ENCODE measurements at regions not wholly inside any gene's neighbourhood (a gene's known extent, or its start where the extent isn't known, plus 50 kb on each side); places are given as distances from the start of the nearest gene placed in this dataset.
"Not testable (repeated sequence)": the region's sequence is repeated elsewhere in the genome, so short reads cannot be mapped to it uniquely, and the experiment has no call there.

DNA sequence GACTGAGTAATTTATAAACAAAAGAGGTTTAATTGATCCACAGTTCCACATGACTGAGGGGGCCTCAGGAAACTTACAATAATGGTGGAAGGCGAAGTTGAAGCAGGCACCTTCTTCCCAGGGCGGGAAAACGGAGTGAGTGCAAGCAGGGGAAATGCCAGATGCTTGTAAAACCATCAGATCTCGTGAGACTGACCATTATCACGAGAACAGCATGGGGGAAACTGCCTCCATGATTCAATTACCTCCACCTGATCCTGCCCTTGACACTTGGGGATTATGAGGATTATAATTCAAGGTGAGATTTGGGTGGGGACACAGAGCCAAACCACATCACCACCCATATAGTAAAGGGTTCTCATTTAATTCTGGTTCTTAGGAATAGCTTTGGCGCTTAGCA, 219.5 kb upstream of the ATP5MC3 start:
- DNase-seq = no peak

DNA sequence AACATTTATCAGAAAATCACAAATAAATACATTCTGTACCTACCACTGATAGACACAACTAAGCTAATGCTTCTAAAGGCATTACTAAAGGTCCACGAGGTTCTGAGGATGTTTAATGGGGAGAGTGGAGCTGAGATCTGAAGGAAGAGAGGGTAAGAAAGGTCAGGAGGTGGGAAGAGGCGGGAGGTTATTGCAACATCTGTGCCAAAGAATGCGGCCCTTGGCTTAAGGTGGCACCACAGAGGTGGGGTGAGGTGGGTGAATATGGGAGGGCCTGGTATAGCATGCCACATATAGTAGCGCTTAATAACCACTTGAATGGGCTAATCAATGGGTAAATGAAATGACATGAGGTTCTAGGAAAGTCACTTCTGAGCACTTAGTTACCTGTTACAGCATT, 217.8 kb upstream of the ATP5MC3 start:
- DNase-seq = no peak

DNA sequence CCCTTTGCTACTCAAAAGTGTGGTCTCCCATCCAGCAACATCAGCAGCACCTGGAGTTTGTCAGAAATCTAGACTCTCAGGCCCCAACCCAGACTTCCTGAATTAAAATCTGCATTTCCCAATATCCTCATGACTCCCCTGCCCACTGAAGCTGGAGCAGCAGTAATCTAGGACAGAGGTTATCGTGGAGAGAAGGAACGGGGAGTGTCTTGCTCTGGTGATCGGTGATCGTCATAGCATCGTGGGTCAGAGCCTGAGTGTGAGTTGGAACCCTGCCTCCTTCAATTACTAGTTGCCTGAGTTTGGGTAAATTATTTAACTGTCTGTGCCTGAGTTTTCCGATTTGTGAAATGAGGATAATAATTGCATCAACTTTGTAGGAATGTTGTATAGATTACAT, 217.3 kb upstream of the ATP5MC3 start:
- no peak for DNase-seq

DNA sequence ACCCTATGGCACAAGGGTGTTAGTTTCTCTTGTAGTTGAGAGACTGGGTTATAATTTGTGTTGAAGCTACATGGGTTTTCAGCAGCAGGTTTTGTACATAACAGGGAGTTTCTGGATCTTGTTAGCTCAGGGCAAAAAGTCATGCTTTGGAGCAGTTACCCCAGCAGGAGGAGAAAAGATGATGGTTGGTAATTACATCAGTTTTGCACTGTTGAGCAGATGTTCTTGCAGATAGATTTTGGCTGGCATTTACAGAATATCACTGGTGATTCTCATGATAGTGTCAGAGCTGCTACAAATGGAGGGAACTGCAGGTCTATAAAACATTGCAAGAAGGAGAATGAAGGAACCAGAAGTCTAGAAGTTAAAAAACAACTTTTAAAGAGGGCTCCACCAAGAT, 215.2 kb upstream of the ATP5MC3 start:
- no peak for DNase-seq

DNA sequence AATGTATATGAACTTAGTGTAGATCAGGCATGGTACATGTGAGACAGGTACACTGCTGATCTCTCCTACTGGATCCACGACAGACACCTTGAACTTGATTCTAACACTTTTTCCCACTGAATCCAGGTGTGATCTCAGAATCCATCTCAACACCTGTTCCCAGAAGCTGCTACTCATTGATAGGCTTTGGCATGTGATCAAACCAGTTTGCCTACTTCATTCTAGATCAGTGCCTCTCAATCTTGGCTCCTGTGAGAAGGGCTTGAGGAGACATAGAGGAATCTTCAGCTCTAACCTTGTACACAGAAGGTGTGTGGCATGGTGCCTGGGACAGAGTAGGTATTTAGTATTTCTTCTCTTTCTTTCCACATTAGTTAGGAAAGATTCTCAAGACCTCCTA, 212.3 kb upstream of the ATP5MC3 start:
- DNase-seq = no peak

DNA sequence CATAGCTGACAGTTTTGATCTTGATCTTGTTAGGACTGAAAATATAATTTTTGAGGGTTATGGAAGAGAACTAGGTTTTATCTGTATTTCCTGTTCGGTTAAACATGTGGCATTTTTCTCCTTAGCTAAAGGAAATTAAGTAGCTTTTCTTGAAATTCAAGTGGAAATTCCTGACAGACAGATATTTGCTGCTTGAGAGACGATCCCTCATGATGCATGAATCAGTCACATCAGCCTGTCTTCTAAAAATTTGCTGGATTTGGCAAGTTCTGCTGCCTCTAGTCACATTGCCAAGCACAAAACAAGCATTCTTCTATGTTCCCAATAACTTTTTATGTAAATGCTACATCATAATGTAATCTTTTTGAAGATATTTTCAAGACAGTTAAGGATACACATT, 201.8 kb upstream of the ATP5MC3 start:
- DNase-seq = no peak

DNA sequence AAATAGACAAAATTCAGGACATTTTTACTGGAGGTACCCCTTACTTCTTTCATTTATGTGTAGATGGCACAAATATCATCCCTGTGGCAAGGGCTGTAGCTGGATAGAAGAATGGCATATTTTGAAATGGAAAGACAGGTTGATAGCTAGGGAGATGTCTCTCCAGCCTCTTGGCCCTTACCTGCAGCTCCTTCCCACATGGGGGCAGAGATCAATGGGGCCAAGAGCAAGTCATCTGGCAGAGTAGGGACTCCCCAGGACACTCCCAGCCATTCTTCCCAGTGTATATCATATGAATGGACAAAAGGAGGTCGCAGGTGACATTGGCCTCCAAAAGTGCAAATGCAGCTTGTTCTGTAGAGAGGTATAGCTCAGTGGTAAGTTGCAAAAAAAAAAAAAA, 192.2 kb upstream of the ATP5MC3 start:
- DNase-seq = no peak

DNA sequence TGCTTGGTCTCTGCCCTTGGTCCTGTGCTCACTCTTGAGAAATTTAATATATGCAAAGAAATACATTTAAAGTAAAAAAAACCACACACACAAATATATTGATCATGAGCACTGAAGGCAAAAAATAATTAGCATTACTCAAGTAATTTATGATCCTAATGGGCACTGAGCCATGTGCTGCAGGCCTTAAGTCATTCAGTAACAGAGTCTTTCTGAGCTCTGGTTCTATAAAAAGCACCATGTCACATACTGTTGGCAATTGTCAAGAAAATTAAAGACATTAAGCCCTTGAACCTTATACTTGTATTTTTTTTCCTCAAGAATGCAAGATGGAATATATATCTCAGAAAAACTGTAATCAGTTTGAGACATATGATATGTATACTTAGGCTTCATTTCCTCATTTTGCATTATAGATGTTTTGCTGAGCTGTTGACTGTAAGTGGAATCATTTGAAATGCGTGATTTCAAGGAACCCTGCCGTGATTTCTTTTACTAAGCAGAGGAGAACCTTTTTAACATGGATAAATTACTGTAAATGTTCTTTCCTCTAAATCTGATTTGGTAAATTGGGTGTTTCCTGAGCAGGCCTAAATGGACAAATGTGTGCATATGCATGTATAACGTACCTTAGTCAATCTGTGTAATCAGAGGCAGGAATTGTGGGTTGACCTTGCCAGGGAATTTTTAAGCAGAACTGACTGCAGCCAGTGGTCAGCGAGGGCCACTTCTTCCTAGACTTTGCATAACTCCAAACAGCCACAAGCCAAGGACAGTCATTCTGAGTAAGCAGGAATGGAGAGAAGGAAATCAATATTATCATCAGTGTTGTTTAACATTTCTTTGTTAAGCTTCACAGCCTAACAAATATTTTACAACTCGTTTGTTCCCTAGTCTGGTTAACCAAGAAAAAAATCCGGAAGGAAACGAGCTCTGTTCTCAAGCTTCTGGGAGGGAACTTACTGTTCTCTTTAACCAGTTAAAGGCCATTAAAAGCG, 191.5 kb upstream of the ATP5MC3 start:
- DNase-seq = no peak

DNA sequence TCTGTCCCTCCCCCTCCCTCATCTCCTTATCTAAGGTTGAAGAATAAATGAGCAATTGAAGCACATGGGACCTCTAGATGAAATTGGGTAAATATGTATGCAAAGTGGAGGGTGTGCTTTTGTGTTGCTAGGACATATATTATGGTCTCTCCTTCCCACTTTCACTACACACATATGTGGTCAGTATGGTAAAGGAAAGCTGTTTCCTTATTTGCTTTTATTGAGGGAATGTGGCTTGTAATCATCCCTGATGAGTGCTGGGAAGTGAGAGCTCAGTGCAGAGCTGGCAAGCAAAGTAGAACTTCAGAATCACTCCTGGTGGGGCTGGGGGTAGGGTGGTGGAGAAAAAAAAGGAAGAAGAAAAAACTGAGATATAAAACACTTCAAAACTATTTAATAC, 189.9 kb upstream of the ATP5MC3 start:
- DNase-seq = no peak

DNA sequence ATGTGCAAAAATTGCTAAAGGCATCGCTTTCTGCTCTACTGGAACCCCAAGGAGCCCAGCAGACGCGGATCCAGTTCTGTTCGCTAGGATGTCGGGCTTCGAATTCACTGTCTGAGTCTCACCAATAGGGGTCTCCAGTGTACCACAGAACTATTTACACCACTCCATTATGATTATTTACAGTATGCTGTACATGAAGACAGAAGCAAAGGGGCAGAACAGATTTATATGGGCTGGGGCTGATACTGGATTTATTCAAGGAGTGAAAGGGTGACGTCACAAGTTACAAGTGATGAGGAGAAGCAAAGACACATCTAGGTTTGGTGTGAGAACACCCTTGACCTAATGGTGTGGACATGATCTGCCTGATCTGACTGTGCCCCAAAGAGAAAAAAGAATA, 185.3 kb upstream of the ATP5MC3 start:
- DNase-seq = peak; percentile 3 to 13

DNA sequence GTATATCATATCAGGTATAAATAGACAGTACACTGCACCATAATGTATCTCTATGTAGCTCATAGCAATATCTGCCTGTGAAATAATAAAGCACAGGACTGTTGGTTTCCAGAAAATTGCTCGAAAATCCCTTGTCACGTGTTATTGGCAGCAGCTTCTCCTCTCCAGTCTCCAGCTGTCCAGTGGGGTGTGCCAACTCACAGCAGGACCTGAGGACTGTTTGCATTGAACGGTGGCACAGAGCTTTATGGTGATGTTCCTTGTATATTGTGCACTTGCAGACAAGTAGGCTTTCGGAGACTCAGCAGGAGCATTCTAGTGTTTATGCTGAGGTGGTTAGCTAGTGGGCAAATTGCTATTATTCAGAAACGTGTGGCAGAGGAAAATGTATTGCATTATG, 182.2 kb upstream of the ATP5MC3 start:
- DNase-seq = no peak

DNA sequence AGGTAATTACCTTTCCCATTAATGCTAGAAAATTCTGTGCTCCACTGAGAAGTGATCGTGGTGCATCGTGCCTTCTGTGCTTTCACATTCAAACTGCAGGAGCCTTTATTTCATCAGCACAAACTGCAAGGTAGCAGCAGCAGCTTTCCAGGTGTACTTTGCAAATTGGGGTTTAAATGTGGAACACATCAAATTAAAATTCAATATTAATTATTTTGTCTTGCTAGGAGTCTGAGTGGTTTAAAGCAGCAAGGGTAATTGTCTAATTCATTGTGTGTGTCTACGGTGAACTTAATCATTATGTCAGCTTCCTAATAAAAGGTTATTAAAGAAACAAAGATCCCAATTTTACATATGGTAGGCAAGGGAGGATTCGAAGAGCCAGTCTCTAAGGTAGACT, 180.8 kb upstream of the ATP5MC3 start:
- no peak for DNase-seq

DNA sequence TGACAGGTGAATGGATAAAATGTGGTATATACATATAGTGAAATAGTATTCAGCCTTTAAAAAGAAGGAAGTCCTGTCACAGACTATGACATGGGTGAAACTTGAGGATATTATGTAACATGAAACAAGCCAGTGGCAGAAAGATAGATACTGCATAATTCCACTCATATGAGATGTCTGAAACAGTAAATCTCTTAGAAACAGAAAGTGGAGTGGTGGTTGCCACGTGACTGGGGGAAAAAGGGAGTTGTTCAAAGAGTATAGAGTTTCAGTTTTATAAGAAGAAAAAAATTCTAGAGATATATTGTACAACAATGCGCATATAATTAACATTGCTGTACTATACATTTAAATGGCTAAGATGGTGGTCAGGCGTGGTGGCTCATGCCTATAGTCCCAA, 178.2 kb upstream of the ATP5MC3 start:
- no peak for DNase-seq

DNA sequence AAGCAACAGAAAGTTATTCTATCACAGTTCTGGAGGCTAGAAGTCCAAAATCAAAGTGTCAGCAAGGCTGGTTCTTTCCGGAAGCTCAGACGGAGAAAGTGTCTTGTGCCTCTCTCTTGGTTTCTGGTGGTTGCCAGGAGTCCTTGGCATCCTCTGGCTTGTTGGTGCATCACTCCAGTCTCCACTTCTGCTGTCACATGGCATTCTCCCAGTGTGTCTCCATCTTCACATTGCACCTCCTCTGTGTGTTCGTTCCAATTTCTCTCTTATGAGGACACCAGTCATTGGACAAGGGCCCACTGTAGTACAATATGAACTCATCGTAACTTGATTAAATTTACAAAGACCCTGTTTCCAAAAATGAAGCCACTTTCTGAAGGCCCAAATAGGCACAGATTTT, 175.4 kb upstream of the ATP5MC3 start:
- DNase-seq = no peak

DNA sequence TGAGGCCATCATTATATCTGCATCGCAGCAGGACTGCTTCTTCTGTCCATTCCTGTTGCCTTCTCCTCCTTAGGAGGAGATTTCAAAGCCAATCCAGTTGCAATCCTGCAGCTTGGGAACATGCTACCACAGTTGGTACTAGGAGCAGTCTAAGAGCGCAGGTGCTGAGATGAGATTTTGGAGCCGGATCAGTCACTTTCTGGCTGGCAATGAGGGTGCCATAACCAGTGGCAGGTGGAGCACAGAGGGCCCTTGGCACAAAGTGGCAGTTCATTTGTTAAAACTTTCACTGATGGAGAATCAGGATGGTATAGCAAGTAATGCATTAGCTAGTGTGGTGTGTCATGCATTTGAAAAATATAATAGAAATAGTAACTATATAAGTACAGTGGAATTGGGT, 173.7 kb upstream of the ATP5MC3 start:
- no peak for DNase-seq

DNA sequence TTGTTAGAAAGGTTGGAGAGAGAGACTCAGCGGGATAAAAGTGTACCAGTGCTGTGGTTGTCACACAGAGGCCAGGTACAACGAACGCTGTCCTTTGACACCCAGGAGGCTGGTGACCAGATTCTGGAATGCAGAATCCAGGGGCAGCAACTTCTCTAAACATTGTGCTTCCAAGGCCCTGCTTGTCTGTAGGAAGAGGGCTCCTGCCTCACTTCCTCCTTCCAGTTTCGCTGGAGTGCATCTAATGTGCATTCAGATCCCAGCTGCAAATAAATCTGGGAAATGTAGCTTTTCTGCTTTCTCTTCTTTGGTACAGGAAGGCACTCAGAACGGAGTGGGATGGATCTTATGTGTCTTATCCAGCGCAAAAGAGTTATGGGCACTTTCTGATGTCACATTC, 171.8 kb upstream of the ATP5MC3 start:
- no peak for DNase-seq

DNA sequence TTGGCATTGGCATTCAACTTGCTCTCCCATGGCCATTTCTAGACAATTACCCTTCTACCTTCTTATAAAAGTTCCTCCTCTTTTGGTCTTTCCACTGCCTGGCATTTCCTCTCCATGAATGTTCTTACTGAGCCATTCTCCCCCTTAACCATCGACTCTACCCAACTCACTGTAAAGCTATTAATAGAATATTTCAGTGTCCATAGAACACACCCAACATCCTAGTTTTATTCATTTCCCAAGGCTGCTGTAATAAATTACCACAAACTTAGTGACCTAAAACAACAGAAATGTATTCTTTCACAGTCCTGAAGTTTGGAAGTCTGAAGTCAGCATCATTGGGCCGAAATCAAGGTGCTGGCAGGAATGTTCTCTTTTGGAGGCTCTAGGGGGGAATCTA, 170.0 kb upstream of the ATP5MC3 start:
- DNase-seq = no peak

DNA sequence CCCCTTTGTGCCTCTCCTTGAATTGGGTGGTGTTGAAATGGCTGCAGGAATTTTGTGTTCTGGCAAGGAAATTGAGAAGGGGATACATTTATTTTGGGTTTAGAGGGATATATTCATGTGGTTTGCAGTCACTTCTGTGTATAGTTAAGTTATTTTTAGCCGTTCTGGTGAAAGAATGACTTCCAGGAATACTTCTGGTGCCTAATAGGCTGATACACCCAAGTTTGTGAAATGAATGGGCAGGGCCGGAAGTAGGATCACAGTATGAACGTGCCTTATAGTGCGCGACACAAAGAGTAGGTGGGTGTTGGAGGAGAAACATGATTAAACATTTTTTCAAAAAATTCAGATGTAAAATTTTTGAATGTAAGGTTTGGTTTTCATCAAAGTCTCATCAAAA, 168.6 kb upstream of the ATP5MC3 start:
- no peak for DNase-seq

DNA sequence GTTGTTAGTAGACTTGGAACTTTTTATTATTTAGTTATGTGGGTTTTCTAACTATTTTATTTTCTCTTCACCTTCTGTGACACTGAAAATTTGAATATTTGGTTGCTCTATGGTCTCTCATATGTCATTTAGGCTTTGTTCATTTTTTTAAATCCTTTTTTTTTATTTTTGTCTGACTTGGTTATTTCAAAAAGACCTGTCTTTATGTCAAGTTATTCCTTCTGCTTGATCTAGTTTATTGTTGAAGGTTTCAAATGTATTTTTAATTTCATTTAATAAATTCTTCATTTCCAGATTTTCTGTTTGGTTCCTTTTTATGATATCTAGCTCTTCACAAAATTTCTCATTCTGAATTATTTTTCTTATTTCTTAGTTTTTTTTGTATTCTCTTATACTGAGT, 160.6 kb upstream of the ATP5MC3 start:
- no peak for DNase-seq

DNA sequence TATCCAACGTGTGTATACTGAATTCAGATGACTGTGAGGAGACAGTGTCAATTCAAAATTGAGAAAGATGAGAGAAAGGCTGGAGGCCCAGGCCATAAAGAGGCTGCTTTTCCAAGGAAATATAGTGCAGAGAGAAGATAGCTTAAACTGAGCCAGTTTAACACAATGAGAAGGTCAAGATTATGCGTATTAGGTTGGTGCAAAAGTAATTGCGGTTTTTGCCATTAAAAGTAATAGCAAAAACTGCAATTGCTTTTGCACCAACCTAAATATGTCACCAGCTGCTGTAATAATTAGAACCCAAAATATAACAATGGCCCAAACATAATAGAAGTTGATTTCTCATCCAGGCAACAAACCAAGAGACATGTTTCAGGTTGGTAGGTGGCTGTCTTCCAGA, 148.7 kb upstream of the ATP5MC3 start:
- no peak for DNase-seq

DNA sequence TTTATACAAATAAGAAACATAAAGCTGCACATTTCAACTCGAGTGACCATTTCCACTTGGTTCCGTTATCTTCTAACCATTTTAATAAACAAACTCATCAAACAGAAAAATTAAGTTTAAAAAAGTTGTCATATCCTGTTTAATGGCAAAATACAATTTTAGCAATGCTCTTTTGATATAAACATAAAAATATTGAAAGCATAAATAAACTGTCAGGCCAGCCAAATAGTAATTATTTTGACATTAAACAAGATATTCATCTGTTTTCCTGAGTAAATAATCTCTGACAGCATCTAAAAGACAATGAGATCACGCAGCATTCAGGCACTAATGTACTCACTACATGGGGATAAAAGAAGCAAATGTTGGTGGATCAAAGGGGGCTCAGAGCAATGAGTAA, 145.3 kb upstream of the ATP5MC3 start:
- DNase-seq = no peak

DNA sequence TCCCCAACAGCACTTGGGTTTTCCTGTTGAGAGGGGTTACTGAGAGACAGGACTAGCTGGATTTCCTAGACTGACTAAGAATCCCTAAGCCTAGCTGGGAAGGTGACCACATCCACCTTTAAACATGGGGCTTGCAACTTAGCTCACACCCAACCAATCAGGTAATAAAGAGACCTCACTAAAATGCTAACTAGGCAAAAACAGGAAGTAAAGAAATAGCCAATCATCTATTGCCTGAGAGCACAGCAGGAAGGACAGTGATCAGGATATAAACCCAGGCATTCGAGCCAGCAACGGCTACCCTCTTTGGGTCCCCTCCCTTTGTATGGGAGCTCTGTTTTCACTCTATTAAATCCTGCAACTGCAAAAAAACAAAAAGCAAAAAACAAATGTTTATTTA, 144.7 kb upstream of the ATP5MC3 start:
- DNase-seq = not testable (repeated sequence)

DNA sequence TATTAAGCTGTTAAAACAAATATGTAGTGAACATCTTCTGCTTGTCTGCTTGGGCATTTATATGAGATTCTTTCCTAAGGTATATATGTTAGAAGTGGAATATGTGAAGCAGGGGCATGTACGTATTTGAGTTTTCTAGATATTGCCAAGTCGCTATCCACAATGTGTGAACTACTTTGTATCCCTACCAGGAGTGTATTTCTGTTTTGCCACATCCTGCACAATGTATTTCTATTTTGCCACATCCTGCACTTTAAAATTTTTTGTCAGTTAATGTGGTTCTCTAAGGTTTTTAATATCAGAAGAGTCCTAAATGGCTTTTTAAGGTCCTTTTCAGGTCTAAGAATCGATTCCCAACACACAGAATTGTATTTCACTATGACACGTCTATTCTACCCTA, 141.7 kb upstream of the ATP5MC3 start:
- no peak for DNase-seq

DNA sequence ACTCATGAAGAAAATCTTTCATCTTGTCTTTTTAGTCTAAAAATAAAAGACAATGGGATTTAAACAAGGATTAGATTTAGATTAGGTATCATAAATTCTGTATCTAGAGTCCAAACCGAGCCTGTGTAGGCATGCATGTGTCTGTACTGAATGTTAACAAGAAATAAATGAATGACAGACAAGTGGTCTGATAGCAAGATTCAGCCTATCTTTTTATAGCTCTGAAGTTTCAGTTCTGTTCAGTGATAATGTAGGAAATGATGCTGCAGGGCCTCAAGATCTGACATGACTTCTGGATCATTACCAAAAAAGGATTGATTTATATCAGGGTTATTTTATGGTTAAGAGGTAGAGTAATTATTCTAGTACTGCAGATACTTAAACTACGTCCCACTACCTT, 137.0 kb upstream of the ATP5MC3 start:
- DNase-seq = no peak

DNA sequence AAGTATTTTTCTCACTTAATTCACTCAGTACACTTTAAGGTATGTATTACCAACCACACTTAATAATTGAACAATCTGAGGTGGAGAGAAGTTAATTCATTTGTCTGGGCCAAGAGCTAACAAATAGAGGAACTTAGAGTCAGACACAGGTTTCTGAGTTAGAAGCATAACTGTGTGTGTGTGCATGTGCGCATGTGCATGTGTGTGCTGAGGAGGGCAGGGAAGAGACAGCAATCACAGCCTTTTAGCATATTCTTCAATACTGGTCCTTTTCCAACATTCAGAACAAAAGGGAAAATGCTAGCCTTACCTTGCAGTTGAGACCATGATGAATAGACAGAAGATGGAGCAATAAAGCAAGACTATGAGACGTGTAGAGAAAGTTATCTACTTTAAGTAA, 136.2 kb upstream of the ATP5MC3 start:
- DNase-seq = no peak

All from stimulated activated CD4-positive, alpha-beta T cell treated with anti-CD3 and anti-CD28 coated beads, Interleukin-2, amount 100 ng/mL, for 48 hours (primary cell).